OCI-LY7 (cell line): ENCODE measurements at regions not wholly inside any gene's neighbourhood (a gene's known extent, or its start where the extent isn't known, plus 50 kb on each side); places are given as distances from the start of the nearest gene placed in this dataset.

Experiments
- CTCF ChIP-seq: fragments of 200-600 bp; sonication (generic); conservative IDR thresholded peaks from 2 replicates; pipeline ENCODE4 v1.5.1; 2014; ENCODE audit warnings: mild to moderate bottlenecking, antibody characterized with exemption, low read length, moderate library complexity, mixed read lengths
- EZH2phosphoT487 ChIP-seq: fragments of 200-600 bp; sonication (generic); IDR thresholded peaks from 2 replicates; pipeline ENCODE4 v1.6.1; 2018; ENCODE audit warnings: low read depth, borderline replicate concordance, mild to moderate bottlenecking, mixed run types, antibody characterized with exemption, low read length, moderate library complexity, mixed read lengths

DNA sequence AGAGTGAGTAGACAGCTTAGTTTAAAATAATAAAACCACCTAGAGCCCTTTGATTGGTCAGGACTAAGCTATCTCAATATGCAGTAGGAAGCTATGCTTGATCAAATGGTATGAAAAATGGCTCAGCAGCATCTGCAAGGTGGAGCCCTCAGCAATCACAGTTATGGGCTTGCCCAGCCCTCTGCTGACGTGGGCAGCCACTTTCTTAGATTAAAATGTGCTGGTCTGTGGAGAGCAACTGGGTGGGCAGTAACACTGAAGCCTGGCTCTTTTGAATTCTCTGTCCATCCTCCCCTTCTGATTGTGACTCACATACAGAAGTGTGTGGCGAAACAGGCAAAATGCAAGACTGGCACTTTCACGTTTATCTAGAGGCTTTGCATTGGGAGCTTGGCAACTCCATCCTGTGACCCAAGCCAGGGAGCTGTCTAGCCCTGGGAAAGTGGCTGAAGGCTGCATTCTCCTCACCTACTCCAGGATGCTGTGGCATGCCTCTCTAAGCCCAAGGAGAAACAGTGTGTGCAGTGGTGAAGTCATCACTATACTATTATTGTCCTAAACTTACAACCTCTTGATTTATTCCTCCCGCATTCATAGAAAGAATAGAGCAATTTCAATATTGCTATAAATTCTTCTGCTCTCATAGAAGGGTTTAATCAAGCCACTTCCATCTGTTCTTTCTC lies 61.1 kb downstream of the MED10 start:
- TF ChIP-seq EZH2phosphoT487 (no peak), CTCF (no peak)
